ENCODE measurements at regions not wholly inside any gene's neighbourhood (a gene's known extent, or its start where the extent isn't known, plus 50 kb on each side); places are given as distances from the start of the nearest gene placed in this dataset.
"Not testable (repeated sequence)": the region's sequence is repeated elsewhere in the genome, so short reads cannot be mapped to it uniquely, and the experiment has no call there.

GRCh38 chr19:33866696-33867095, 70.0 kb downstream of the KCTD15 start:
- H3K4me1 ChIP-seq (ENCODE audit: low read depth, poor library complexity, severe bottlenecking): no peaks in the 10 kb centered on the region
- H4K20me1 ChIP-seq (ENCODE audit: insufficient read depth): no peaks in the 10 kb centered on the region
- no peak overlapping the region for H3K9ac ChIP-seq
- no peaks in the 10 kb centered on the region for H3K36me3 ChIP-seq (ENCODE audit: insufficient read depth)
- TF ChIP-seq CTCF (conservative IDR thresholded peaks at IDR 0.05; ENCODE audit: low read depth, low read length): no peak
- H3K27ac ChIP-seq: no peak overlapping the region
- no peaks in the 10 kb centered on the region for H3K27me3 ChIP-seq (ENCODE audit: insufficient read depth, low read depth)
- no peak overlapping the region for H2AFZ ChIP-seq (ENCODE audit: low read depth)
- H3K79me2 ChIP-seq (ENCODE audit: insufficient read depth, low read depth): no peaks in the 10 kb centered on the region
- H3K4me2 ChIP-seq: no peak overlapping the region
- no peak overlapping the region for H3K4me3 ChIP-seq (IDR thresholded peaks at IDR 0.05; ENCODE audit: insufficient read depth, low read depth, low read length)

GRCh38 chr19:33868076-33868735, 71.5 kb downstream of the KCTD15 start:
- no peak for TF ChIP-seq CTCF (conservative IDR thresholded peaks at IDR 0.05; ENCODE audit: low read depth, low read length)
- no peak overlapping the region for H3K4me2 ChIP-seq
- no peaks in the 10 kb centered on the region for H3K36me3 ChIP-seq (ENCODE audit: insufficient read depth)

GRCh38 chr19:33868788-33869412, 72.2 kb downstream of the KCTD15 start:
- Histone ChIP-seq H3K79me2 (ENCODE audit: insufficient read depth, low read depth) (no peaks in the 10 kb centered on the region), H4K20me1 (ENCODE audit: insufficient read depth) (no peaks in the 10 kb centered on the region), H3K4me1 (ENCODE audit: low read depth, poor library complexity, severe bottlenecking) (no peaks in the 10 kb centered on the region), H3K27me3 (ENCODE audit: insufficient read depth, low read depth) (no peaks in the 10 kb centered on the region), H3K36me3 (ENCODE audit: insufficient read depth) (no peaks in the 10 kb centered on the region), H2AFZ (ENCODE audit: low read depth) (no peak overlapping the region), H3K27ac (no peak overlapping the region), H3K9ac (no peak overlapping the region), H3K4me3 (IDR thresholded peaks at IDR 0.05; ENCODE audit: insufficient read depth, low read depth, low read length) (no peak overlapping the region), H3K4me2 (no peak overlapping the region)
- TF ChIP-seq CTCF (conservative IDR thresholded peaks at IDR 0.05; ENCODE audit: low read depth, low read length): no peak

More at GRCh38 chr19:33868076-33868735, 71.5 kb downstream of the KCTD15 start:
- Histone ChIP-seq H2AFZ (ENCODE audit: low read depth) (no peak overlapping the region), H3K27ac (no peak overlapping the region), H4K20me1 (ENCODE audit: insufficient read depth) (no peaks in the 10 kb centered on the region), H3K9ac (no peak overlapping the region), H3K4me1 (ENCODE audit: low read depth, poor library complexity, severe bottlenecking) (no peaks in the 10 kb centered on the region), H3K4me3 (IDR thresholded peaks at IDR 0.05; ENCODE audit: insufficient read depth, low read depth, low read length) (no peak overlapping the region), H3K27me3 (ENCODE audit: insufficient read depth, low read depth) (no peaks in the 10 kb centered on the region), H3K79me2 (ENCODE audit: insufficient read depth, low read depth) (no peaks in the 10 kb centered on the region)

- H3K9ac ChIP-seq; H3K27ac ChIP-seq; H3K4me3 ChIP-seq (IDR thresholded peaks at IDR 0.05; ENCODE audit: insufficient read depth, low read depth, low read length); H4K20me1 ChIP-seq (ENCODE audit: insufficient read depth); H2AFZ ChIP-seq (ENCODE audit: low read depth); H3K4me2 ChIP-seq; H3K27me3 ChIP-seq (ENCODE audit: insufficient read depth, low read depth); H3K36me3 ChIP-seq (ENCODE audit: insufficient read depth); H3K79me2 ChIP-seq (ENCODE audit: insufficient read depth, low read depth); H3K4me1 ChIP-seq (ENCODE audit: low read depth, poor library complexity, severe bottlenecking): not testable (repeated sequence)
Observed at GRCh38 chr19:33870298-33870932, 73.7 kb downstream of the KCTD15 start.

GRCh38 chr19:33871605-33872004, 74.9 kb downstream of the KCTD15 start:
- H3K4me2 ChIP-seq: no peak overlapping the region
- no peak overlapping the region for H3K27ac ChIP-seq
- TF ChIP-seq CTCF (conservative IDR thresholded peaks at IDR 0.05; ENCODE audit: low read depth, low read length): no peak
- no peak overlapping the region for H3K9ac ChIP-seq
- H2AFZ ChIP-seq (ENCODE audit: low read depth): no peak overlapping the region
- H3K36me3 ChIP-seq (ENCODE audit: insufficient read depth): no peaks in the 10 kb centered on the region
- no peaks in the 10 kb centered on the region for H4K20me1 ChIP-seq (ENCODE audit: insufficient read depth)
- H3K27me3 ChIP-seq (ENCODE audit: insufficient read depth, low read depth): no peaks in the 10 kb centered on the region
- no peak overlapping the region for H3K4me3 ChIP-seq (IDR thresholded peaks at IDR 0.05; ENCODE audit: insufficient read depth, low read depth, low read length)
- H3K4me1 ChIP-seq (ENCODE audit: low read depth, poor library complexity, severe bottlenecking): no peaks in the 10 kb centered on the region
- no peaks in the 10 kb centered on the region for H3K79me2 ChIP-seq (ENCODE audit: insufficient read depth, low read depth)
